Kidney (tissue), 13 donors: ENCODE measurements at regions not wholly inside any gene's neighbourhood (a gene's known extent, or its start where the extent isn't known, plus 50 kb on each side); places are given as distances from the start of the nearest gene placed in this dataset.
"Not testable (repeated sequence)": the region's sequence is repeated elsewhere in the genome, so short reads cannot be mapped to it uniquely, and the experiment has no call there.

Experiments
- DNase-seq, 5 donors: peaks; one replicate each; pipeline ENCODE4 v3.0.0-alpha.2; 2013 to 2020
- FAIRE-seq: peaks from 2 replicates; lab custom pipeline; 2012; peaks lifted over from hg19 to GRCh38; lab: Jason Lieb, UNC
- H3K27ac ChIP-seq, 2 donors: one replicate each; pipeline ENCODE4 v1.7.0; 2013; ENCODE audit warnings: low read depth in 2 of 2, low read length in 2 of 2, inconsistent platforms in 1 of 2
- H3K27me3 ChIP-seq: one replicate; pipeline ENCODE4 v1.7.1; 2013; ENCODE audit warnings: low read length, inconsistent platforms; ENCODE audit not compliant: control insufficient read depth, insufficient read depth
- H3K36me3 ChIP-seq, 3 donors: one replicate each; pipeline versions ENCODE4 v1.7.0 to v1.7.1; 2013; ENCODE audit warnings: low read length in 3 of 3, control low read depth in 1 of 3, inconsistent platforms in 1 of 3; ENCODE audit not compliant: insufficient read depth in 3 of 3, control insufficient read depth in 2 of 3
- H3K4me1 ChIP-seq, 3 donors: one replicate each; pipeline versions ENCODE4 v1.7.0 to v1.7.1; 2013; ENCODE audit warnings: low read length in 3 of 3, inconsistent platforms in 1 of 3, low read depth in 1 of 3; ENCODE audit not compliant: control insufficient read depth in 2 of 3, insufficient read depth in 2 of 3
- H3K4me3 ChIP-seq, 3 donors: one replicate each; pipeline versions ENCODE4 v1.7.0 to v1.8.1; 2013; ENCODE audit warnings: low read length in 3 of 3, control low read depth in 1 of 3, inconsistent platforms in 1 of 3
- H3K9ac ChIP-seq, 3 donors: one replicate each; pipeline versions ENCODE4 v1.7.0 to v1.7.1; 2013; ENCODE audit warnings: low read length in 3 of 3, control low read depth in 1 of 3, inconsistent platforms in 1 of 3
- H3K9me3 ChIP-seq, 3 donors: one replicate each; pipeline versions ENCODE4 v1.7.0 to v1.7.1; 2013; ENCODE audit warnings: low read length in 3 of 3, control low read depth in 1 of 3, inconsistent platforms in 1 of 3; ENCODE audit not compliant: control insufficient read depth in 2 of 3, insufficient read depth in 1 of 3
- intact Hi-C: fragments of 100-400 bp; cut with DNase I; formaldehyde crosslinking; loops from one replicate; pipeline ENCODE4 v1.11.1; 2022
- TF ChIP-seq, protein P1 (sequence below): IDR thresholded peaks from 3 replicates; pipeline ENCODE4 v1.5.1; 2012; ENCODE audit warnings: mild to moderate bottlenecking, moderate library complexity, borderline replicate concordance; ENCODE audit not compliant: insufficient read depth; ENCODE audit errors: extremely low read depth
- donor health status: control.
- donor health status: control.
- donor health status: control.
- donor health status: control.
- donor health status: control.
- donor health status: DM: yes; HTN: yes; CAD: no.
- donor health status: Normal renal cell carcinoma (clear cell type).

DNA sequence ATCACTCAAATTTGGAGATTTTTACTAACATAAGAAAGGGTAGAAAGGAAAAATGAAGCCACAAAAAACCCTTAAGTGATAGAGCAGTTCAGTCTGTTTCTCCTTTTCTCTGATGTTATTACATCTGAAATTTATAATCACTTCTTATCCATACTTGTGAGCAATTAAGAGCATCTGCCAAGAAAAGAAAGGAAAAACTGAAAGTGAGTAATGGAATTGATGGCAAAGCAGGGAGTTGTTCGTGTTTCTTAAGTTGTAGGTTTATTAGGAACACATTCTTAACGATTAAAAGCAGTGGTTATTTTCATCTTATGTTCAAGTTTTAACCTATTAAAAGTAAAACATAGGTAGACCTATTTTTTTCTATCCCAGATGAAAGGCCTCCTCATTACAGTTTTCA lies 277.7 kb downstream of the RND3 start:
- no peaks in the 10 kb centered on the region for H3K9me3 ChIP-seq
- TF ChIP-seq, protein P1, sequence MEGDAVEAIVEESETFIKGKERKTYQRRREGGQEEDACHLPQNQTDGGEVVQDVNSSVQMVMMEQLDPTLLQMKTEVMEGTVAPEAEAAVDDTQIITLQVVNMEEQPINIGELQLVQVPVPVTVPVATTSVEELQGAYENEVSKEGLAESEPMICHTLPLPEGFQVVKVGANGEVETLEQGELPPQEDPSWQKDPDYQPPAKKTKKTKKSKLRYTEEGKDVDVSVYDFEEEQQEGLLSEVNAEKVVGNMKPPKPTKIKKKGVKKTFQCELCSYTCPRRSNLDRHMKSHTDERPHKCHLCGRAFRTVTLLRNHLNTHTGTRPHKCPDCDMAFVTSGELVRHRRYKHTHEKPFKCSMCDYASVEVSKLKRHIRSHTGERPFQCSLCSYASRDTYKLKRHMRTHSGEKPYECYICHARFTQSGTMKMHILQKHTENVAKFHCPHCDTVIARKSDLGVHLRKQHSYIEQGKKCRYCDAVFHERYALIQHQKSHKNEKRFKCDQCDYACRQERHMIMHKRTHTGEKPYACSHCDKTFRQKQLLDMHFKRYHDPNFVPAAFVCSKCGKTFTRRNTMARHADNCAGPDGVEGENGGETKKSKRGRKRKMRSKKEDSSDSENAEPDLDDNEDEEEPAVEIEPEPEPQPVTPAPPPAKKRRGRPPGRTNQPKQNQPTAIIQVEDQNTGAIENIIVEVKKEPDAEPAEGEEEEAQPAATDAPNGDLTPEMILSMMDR = no peak
- no peak overlapping the region for H3K9ac ChIP-seq
- intact Hi-C loops = no loop called here
- no peak for DNase-seq
- no peaks in the 10 kb centered on the region for H3K36me3 ChIP-seq
- H3K4me1 ChIP-seq = no peaks in the 10 kb centered on the region
- no peak overlapping the region for H3K4me3 ChIP-seq
- H3K27ac ChIP-seq = no peak overlapping the region
- H3K27me3 ChIP-seq = no peaks in the 10 kb centered on the region
- no peak for FAIRE-seq

DNA sequence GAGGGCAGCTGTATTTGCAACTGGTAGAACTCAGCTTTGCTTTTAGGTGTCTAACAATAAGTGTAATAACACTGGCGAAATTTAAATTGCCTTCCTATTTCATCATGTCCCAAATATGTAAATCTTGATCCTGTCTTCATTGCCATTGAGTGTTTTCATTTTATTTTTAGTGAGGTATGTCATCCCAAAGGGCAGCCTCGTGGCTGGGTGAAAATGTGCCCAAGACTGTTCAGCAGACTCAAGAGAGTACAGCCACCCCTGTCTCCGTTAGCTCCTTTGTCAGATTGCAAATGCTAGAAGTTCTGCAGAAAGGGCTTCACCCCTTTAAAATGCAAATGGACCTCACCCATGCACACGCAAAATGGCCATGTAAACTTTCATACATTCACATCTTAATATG lies 278.8 kb downstream of the RND3 start:
- FAIRE-seq = no peak
- TF ChIP-seq, protein P1 = no peak
- intact Hi-C loops = no loop called here
- no peaks in the 10 kb centered on the region for H3K4me1 ChIP-seq
- H3K36me3 ChIP-seq = no peaks in the 10 kb centered on the region
- no peak for DNase-seq
- H3K9me3 ChIP-seq = no peaks in the 10 kb centered on the region
- no peak overlapping the region for H3K27ac ChIP-seq
- no peak overlapping the region for H3K4me3 ChIP-seq
- no peaks in the 10 kb centered on the region for H3K27me3 ChIP-seq
- no peak overlapping the region for H3K9ac ChIP-seq

DNA sequence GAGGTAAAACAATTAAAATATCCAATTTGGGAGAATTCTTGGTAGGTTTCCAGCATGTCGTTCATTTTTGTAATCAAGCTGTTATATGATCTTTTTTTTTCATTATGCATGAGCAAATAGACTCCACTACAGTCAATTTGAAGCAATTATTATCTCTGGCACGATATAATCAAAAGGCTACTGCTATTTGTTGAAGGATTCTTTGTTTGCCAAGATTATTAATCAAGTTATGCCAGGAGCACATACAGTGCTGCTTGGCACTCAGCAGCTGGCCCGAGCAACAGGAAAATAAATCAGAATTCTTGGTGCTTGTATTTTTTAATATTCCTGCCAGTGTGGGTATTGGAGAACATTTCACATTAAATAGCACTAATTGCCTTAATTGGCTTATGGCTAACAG lies 279.5 kb downstream of the RND3 start:
- H3K9me3 ChIP-seq = no peaks in the 10 kb centered on the region
- no peaks in the 10 kb centered on the region for H3K36me3 ChIP-seq
- no peak overlapping the region for H3K4me3 ChIP-seq
- TF ChIP-seq, protein P1 = no peak
- no peaks in the 10 kb centered on the region for H3K4me1 ChIP-seq
- H3K27ac ChIP-seq = no peak overlapping the region
- H3K27me3 ChIP-seq = no peaks in the 10 kb centered on the region
- no peak overlapping the region for H3K9ac ChIP-seq
- intact Hi-C loops = no loop called here
- FAIRE-seq (no peak), DNase-seq (no peak)

DNA sequence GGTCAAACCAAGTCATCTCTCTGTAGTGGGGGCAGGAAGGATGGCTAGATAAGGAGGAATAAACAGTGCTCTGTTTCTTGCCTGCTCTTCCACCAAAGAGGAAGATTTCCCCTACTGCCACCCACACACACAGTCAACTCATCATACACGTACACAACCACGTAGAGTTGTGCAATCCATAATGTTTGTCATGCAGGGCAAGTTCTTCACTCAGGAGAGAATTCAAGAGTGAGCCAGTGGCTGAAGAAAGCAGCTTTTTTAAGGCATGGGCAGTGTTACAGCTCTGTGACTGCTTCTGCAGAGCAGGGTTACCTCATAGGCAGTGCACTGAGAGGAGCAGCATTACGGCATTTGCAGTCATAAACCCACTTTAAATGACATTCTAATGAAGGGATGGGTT lies 283.0 kb downstream of the RND3 start:
- intact Hi-C loops = no loop called here
- no peaks in the 10 kb centered on the region for H3K27me3 ChIP-seq
- FAIRE-seq (no peak), DNase-seq (no peak)
- H3K4me1 ChIP-seq = no peaks in the 10 kb centered on the region
- TF ChIP-seq, protein P1 = no peak
- no peaks in the 10 kb centered on the region for H3K9me3 ChIP-seq
- H3K4me3 ChIP-seq = no peak overlapping the region
- no peak overlapping the region for H3K9ac ChIP-seq
- no peak overlapping the region for H3K27ac ChIP-seq
- H3K36me3 ChIP-seq = no peaks in the 10 kb centered on the region

DNA sequence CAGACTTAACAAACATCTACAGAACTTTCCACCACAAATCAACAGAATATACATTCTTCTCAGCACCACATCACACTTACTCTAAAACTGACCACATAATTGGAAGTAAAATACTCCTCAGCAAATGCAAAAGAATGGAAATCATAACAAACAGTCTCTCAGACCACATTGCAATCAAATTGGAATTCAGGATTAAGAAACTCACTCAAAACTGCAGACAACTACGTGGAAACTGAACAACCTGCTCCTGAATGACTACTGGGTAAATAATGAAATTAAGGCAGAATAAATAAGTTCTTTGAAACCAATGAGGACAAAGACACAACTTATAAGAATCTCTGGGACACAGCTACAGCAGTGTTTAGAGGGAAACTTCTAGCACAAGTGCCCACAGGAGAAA lies 292.7 kb downstream of the RND3 start:
- H3K27ac ChIP-seq, DNase-seq, H3K4me3 ChIP-seq, H3K9me3 ChIP-seq, H3K4me1 ChIP-seq, H3K36me3 ChIP-seq, H3K9ac ChIP-seq, intact Hi-C loops, FAIRE-seq, H3K27me3 ChIP-seq: not testable (repeated sequence)
